DND-41 (cell line): ENCODE measurements at regions not wholly inside any gene's neighbourhood (a gene's known extent, or its start where the extent isn't known, plus 50 kb on each side); places are given as distances from the start of the nearest gene placed in this dataset.

Experiments used
- ATAC-seq: fragments of 200-7000 bp; cut with Tn5 transposase; 3 replicates; pipeline ENCODE4 v1.9.1; 2021; ENCODE audit warnings: low read depth; ENCODE audit not compliant: insufficient read depth
- DNase-seq: peaks from one replicate; pipeline ENCODE4 v3.0.0-alpha.2; 2020
- H2AFZ ChIP-seq: 2 replicates; pipeline ENCODE4 v1.6.0; 2012; ENCODE audit warnings: low read depth, low read length
- H3K27ac ChIP-seq: 2 replicates; pipeline ENCODE4 v1.5.1; 2012; ENCODE audit warnings: low read length, inconsistent platforms
- H3K27me3 ChIP-seq: fragments of 200-600 bp; sonication (generic); 2 replicates; pipeline ENCODE4 v1.6.0; 2012; ENCODE audit warnings: low read length, mild to moderate bottlenecking, inconsistent platforms; ENCODE audit not compliant: insufficient read depth, poor library complexity
- H3K36me3 ChIP-seq: 2 replicates; pipeline ENCODE4 v1.5.1; 2012; ENCODE audit warnings: low read length, inconsistent platforms; ENCODE audit not compliant: insufficient read depth
- H3K4me1 ChIP-seq: 2 replicates; pipeline ENCODE4 v1.5.1; 2012; ENCODE audit warnings: mild to moderate bottlenecking, low read length; ENCODE audit not compliant: insufficient read depth
- H3K4me2 ChIP-seq: 2 replicates; pipeline ENCODE4 v1.6.0; 2012; ENCODE audit warnings: mild to moderate bottlenecking, moderate library complexity, low read length, inconsistent platforms; ENCODE audit not compliant: insufficient read depth
- H3K4me3 ChIP-seq, 2 experiments: fragments of 200-600 bp in 1 of 2; shearing (Covaris generic) in 1 of 2; 2 replicates each; pipeline ENCODE4 v1.5.1; 2012 to 2016; ENCODE audit warnings: inconsistent platforms in 2 of 2, low read length in 2 of 2, mild to moderate bottlenecking in 2 of 2, low read depth in 1 of 2, moderate library complexity in 1 of 2
- H3K79me2 ChIP-seq: 2 replicates; pipeline ENCODE4 v1.6.0; 2012; ENCODE audit warnings: low read length, inconsistent platforms; ENCODE audit not compliant: insufficient read depth
- H3K9ac ChIP-seq: 2 replicates; pipeline ENCODE4 v1.6.0; 2012; ENCODE audit warnings: low read depth, mild to moderate bottlenecking, inconsistent platforms, low read length, moderate library complexity
- H3K9me3 ChIP-seq: 2 replicates; pipeline ENCODE4 v1.5.1; 2012; ENCODE audit warnings: low read length, moderate library complexity, mild to moderate bottlenecking, inconsistent platforms; ENCODE audit not compliant: insufficient read depth, severe bottlenecking
- H4K20me1 ChIP-seq: 2 replicates; pipeline ENCODE4 v1.6.0; 2012; ENCODE audit warnings: low read length; ENCODE audit not compliant: insufficient read depth
- CTCF ChIP-seq: IDR thresholded peaks from 2 replicates; pipeline ENCODE4 v1.5.1; 2012; ENCODE audit warnings: borderline replicate concordance, low read length, moderate library complexity, mild to moderate bottlenecking; ENCODE audit not compliant: poor library complexity, severe bottlenecking; ENCODE audit errors: extremely low read depth
- EZH2 ChIP-seq: IDR thresholded peaks from 3 replicates; pipeline ENCODE4 v1.6.1; 2012; ENCODE audit warnings: borderline replicate concordance, low read depth, mild to moderate bottlenecking, moderate library complexity, low read length, inconsistent platforms; ENCODE audit not compliant: severe bottlenecking

GRCh38 chr11:23284631-23285030 lies 424.4 kb upstream of the CCDC179 start:
- H3K4me2 ChIP-seq = no peak overlapping the region

GRCh38 chr11:23288003-23288783 lies 427.9 kb upstream of the CCDC179 start:
- TF ChIP-seq EZH2 = no peak
- no peak for TF ChIP-seq CTCF
- H3K4me2 ChIP-seq = no peak overlapping the region

More at GRCh38 chr11:23284631-23285030, 424.4 kb upstream of the CCDC179 start:
- Histone ChIP-seq H3K9me3 (no peaks in the 10 kb centered on the region), H3K36me3 (no peaks in the 10 kb centered on the region), H3K27ac (no peak overlapping the region), H3K9ac (no peak overlapping the region), H3K4me3 (no peak overlapping the region), H2AFZ (no peak overlapping the region), H3K79me2 (no peaks in the 10 kb centered on the region), H4K20me1 (no peaks in the 10 kb centered on the region), H3K4me1 (no peaks in the 10 kb centered on the region), H3K27me3 (no peaks in the 10 kb centered on the region)
- TF ChIP-seq CTCF (no peak), EZH2 (no peak)
- DNase-seq (no peak), ATAC-seq (no peak)

GRCh38 chr11:23295241-23295640 lies 435.0 kb upstream of the CCDC179 start:
- Histone ChIP-seq H3K4me2 (no peak overlapping the region), H3K27me3 (no peaks in the 10 kb centered on the region), H3K27ac (no peak overlapping the region), H4K20me1 (no peaks in the 10 kb centered on the region), H3K36me3 (no peaks in the 10 kb centered on the region), H3K9me3 (no peaks in the 10 kb centered on the region), H2AFZ (peak overlapping the region; percentile 52; the same call in 1 of the 2 replicates), H3K9ac (no peak overlapping the region), H3K79me2 (no peaks in the 10 kb centered on the region), H3K4me1 (no peaks in the 10 kb centered on the region), H3K4me3 (no peak overlapping the region)
- TF ChIP-seq CTCF (no peak), EZH2 (no peak)
- no peak for DNase-seq
- no peak for ATAC-seq

More at GRCh38 chr11:23288003-23288783, 427.9 kb upstream of the CCDC179 start:
- ATAC-seq (no peak), DNase-seq (no peak)
- Histone ChIP-seq H3K9me3 (no peaks in the 10 kb centered on the region), H3K27ac (no peak overlapping the region), H3K4me3 (no peak overlapping the region), H3K79me2 (no peaks in the 10 kb centered on the region), H3K27me3 (no peaks in the 10 kb centered on the region), H3K36me3 (no peaks in the 10 kb centered on the region), H2AFZ (no peak overlapping the region), H4K20me1 (no peaks in the 10 kb centered on the region), H3K9ac (no peak overlapping the region), H3K4me1 (no peaks in the 10 kb centered on the region)
